Neural cell (in vitro differentiated cells): ENCODE measurements at regions not wholly inside any gene's neighbourhood (a gene's known extent, or its start where the extent isn't known, plus 50 kb on each side); places are given as distances from the start of the nearest gene placed in this dataset.

Source experiments
- EP300 ChIP-seq: fragments of 450-650 bp; conservative IDR thresholded peaks from 2 replicates; pipeline ENCODE4 v1.6.1; 2014; ENCODE audit warnings: antibody characterized with exemption, mild to moderate bottlenecking, moderate library complexity; ENCODE audit not compliant: poor library complexity, severe bottlenecking
- EZH2 ChIP-seq: fragments of 200-600, 300-800 bp; shearing (Covaris generic), sonication (generic); IDR thresholded peaks from 2 replicates; pipeline ENCODE4 v1.6.1; 2014; ENCODE audit warnings: antibody characterized with exemption, low read length, borderline replicate concordance, mild to moderate bottlenecking; ENCODE audit not compliant: insufficient read depth, poor library complexity, severe bottlenecking
- POLR2AphosphoS5 ChIP-seq: IDR thresholded peaks from 2 replicates; pipeline ENCODE4 v1.6.1; 2012
- TAF1 ChIP-seq: IDR thresholded peaks from 2 replicates; pipeline ENCODE4 v1.6.1; 2012; ENCODE audit warnings: low read depth
- TF ChIP-seq, protein P1 (sequence below): fragments of 450-650 bp; IDR thresholded peaks from 2 replicates; pipeline ENCODE4 v1.5.1; 2014; ENCODE audit warnings: antibody characterized with exemption, mild to moderate bottlenecking, moderate library complexity; ENCODE audit not compliant: poor library complexity, severe bottlenecking
- TF ChIP-seq, protein P2 (sequence below): IDR thresholded peaks from 2 replicates; pipeline ENCODE4 v1.6.1; 2012; ENCODE audit warnings: borderline replicate concordance

- TF ChIP-seq, protein P1, sequence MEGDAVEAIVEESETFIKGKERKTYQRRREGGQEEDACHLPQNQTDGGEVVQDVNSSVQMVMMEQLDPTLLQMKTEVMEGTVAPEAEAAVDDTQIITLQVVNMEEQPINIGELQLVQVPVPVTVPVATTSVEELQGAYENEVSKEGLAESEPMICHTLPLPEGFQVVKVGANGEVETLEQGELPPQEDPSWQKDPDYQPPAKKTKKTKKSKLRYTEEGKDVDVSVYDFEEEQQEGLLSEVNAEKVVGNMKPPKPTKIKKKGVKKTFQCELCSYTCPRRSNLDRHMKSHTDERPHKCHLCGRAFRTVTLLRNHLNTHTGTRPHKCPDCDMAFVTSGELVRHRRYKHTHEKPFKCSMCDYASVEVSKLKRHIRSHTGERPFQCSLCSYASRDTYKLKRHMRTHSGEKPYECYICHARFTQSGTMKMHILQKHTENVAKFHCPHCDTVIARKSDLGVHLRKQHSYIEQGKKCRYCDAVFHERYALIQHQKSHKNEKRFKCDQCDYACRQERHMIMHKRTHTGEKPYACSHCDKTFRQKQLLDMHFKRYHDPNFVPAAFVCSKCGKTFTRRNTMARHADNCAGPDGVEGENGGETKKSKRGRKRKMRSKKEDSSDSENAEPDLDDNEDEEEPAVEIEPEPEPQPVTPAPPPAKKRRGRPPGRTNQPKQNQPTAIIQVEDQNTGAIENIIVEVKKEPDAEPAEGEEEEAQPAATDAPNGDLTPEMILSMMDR, result no peak
- TF ChIP-seq EP300 (no peak), POLR2AphosphoS5 (no peak), TAF1 (no peak), EZH2 (no peak)
- TF ChIP-seq, protein P2, sequence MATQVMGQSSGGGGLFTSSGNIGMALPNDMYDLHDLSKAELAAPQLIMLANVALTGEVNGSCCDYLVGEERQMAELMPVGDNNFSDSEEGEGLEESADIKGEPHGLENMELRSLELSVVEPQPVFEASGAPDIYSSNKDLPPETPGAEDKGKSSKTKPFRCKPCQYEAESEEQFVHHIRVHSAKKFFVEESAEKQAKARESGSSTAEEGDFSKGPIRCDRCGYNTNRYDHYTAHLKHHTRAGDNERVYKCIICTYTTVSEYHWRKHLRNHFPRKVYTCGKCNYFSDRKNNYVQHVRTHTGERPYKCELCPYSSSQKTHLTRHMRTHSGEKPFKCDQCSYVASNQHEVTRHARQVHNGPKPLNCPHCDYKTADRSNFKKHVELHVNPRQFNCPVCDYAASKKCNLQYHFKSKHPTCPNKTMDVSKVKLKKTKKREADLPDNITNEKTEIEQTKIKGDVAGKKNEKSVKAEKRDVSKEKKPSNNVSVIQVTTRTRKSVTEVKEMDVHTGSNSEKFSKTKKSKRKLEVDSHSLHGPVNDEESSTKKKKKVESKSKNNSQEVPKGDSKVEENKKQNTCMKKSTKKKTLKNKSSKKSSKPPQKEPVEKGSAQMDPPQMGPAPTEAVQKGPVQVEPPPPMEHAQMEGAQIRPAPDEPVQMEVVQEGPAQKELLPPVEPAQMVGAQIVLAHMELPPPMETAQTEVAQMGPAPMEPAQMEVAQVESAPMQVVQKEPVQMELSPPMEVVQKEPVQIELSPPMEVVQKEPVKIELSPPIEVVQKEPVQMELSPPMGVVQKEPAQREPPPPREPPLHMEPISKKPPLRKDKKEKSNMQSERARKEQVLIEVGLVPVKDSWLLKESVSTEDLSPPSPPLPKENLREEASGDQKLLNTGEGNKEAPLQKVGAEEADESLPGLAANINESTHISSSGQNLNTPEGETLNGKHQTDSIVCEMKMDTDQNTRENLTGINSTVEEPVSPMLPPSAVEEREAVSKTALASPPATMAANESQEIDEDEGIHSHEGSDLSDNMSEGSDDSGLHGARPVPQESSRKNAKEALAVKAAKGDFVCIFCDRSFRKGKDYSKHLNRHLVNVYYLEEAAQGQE, result no peak
These were observed 226.1 kb upstream of the GK2 start for GRCh38 chr4:79634111-79634510.
